ENCODE measurements at regions not wholly inside any gene's neighbourhood (a gene's known extent, or its start where the extent isn't known, plus 50 kb on each side); places are given as distances from the start of the nearest gene placed in this dataset.

GRCh38 chr9:81499594-81499993 is 189.8 kb downstream of the TLE1 start:
- TF ChIP-seq, protein P1, sequence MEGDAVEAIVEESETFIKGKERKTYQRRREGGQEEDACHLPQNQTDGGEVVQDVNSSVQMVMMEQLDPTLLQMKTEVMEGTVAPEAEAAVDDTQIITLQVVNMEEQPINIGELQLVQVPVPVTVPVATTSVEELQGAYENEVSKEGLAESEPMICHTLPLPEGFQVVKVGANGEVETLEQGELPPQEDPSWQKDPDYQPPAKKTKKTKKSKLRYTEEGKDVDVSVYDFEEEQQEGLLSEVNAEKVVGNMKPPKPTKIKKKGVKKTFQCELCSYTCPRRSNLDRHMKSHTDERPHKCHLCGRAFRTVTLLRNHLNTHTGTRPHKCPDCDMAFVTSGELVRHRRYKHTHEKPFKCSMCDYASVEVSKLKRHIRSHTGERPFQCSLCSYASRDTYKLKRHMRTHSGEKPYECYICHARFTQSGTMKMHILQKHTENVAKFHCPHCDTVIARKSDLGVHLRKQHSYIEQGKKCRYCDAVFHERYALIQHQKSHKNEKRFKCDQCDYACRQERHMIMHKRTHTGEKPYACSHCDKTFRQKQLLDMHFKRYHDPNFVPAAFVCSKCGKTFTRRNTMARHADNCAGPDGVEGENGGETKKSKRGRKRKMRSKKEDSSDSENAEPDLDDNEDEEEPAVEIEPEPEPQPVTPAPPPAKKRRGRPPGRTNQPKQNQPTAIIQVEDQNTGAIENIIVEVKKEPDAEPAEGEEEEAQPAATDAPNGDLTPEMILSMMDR (conservative IDR thresholded peaks at IDR 0.05 in 1 of 2, IDR thresholded peaks at IDR 0.05 in 1 of 2; ENCODE audit: extremely low read depth in 1 of 2, insufficient read depth in 1 of 2, low read depth in 1 of 2, low read length in 2 of 2) = no peak
- no peak for TF ChIP-seq EZH2 (IDR thresholded peaks at IDR 0.05; ENCODE audit: borderline replicate concordance, low read length)

Data from mammary epithelial cell (primary cell).